Lung (tissue), 11 donors: ENCODE measurements at regions not wholly inside any gene's neighbourhood (a gene's known extent, or its start where the extent isn't known, plus 50 kb on each side); places are given as distances from the start of the nearest gene placed in this dataset.

ENCODE experiments used
- ATAC-seq: fragments of 200-7000 bp; cut with Tn5 transposase; one replicate; pipeline ENCODE4 v1.9.1; 2020; ENCODE audit warnings: moderate number of reproducible peaks; ENCODE audit not compliant: insufficient read depth, low FRiP score
- DNase-seq, 3 donors: peaks; one replicate each; pipeline ENCODE4 v3.0.0-alpha.2; 2013 to 2017
- H3K27ac ChIP-seq, 2 donors: one replicate each; pipeline ENCODE4 v1.5.1; 2013; ENCODE audit warnings: mild to moderate bottlenecking in 2 of 2, moderate library complexity in 2 of 2, control low read depth in 1 of 2, inconsistent platforms in 1 of 2, low read depth in 1 of 2, low read length in 1 of 2
- H3K27me3 ChIP-seq, 3 donors: one replicate each; pipeline ENCODE4 v1.5.1; 2013; ENCODE audit warnings: low read length in 2 of 3; ENCODE audit not compliant: control insufficient read depth in 3 of 3, insufficient read depth in 3 of 3
- H3K36me3 ChIP-seq, 4 donors: one replicate each; pipeline ENCODE4 v1.5.1; 2013; ENCODE audit warnings: low read length in 4 of 4, mild to moderate bottlenecking in 1 of 4, moderate library complexity in 1 of 4; ENCODE audit not compliant: control insufficient read depth in 4 of 4, insufficient read depth in 4 of 4
- H3K4me1 ChIP-seq, 5 donors: one replicate each; pipeline ENCODE4 v1.5.1; 2013; ENCODE audit warnings: low read length in 5 of 5, mild to moderate bottlenecking in 2 of 5, moderate library complexity in 1 of 5; ENCODE audit not compliant: control insufficient read depth in 5 of 5, insufficient read depth in 5 of 5
- H3K4me3 ChIP-seq: one replicate; pipeline ENCODE4 v1.5.1; 2013; ENCODE audit warnings: mild to moderate bottlenecking, control low read depth, moderate library complexity
- H3K9ac ChIP-seq, 2 donors: one replicate each; pipeline ENCODE4 v1.5.1; 2013; ENCODE audit warnings: low read length in 2 of 2, control low read depth in 1 of 2; ENCODE audit not compliant: insufficient read depth in 1 of 2
- H3K9me3 ChIP-seq, 4 donors: one replicate each; pipeline ENCODE4 v1.5.1; 2013; ENCODE audit warnings: low read length in 3 of 4, mild to moderate bottlenecking in 1 of 4, moderate library complexity in 1 of 4; ENCODE audit not compliant: control insufficient read depth in 4 of 4, insufficient read depth in 3 of 4
- WGBS, 2 donors: extraction: QIAGEN DNeasy Blood & Tissue Kit; methylation state at CpG; one replicate each; pipeline ENCODE4 v1.1.7; 2013; 5-methylcytosine and 5-hydroxymethylcytosine counted together
- TF ChIP-seq, protein P1 (sequence below): IDR thresholded peaks from 2 replicates; pipeline ENCODE4 v1.5.1; 2012; ENCODE audit warnings: mild to moderate bottlenecking; ENCODE audit errors: control extremely low read depth, extremely low read depth
- donor health status: control.
- donor health status: control.
- donor health status: Bipolar disorder and iron deficiency.
- donor health status: healthy.
- donor health status: DM: yes; HTN: yes; CAD: no.

DNA sequence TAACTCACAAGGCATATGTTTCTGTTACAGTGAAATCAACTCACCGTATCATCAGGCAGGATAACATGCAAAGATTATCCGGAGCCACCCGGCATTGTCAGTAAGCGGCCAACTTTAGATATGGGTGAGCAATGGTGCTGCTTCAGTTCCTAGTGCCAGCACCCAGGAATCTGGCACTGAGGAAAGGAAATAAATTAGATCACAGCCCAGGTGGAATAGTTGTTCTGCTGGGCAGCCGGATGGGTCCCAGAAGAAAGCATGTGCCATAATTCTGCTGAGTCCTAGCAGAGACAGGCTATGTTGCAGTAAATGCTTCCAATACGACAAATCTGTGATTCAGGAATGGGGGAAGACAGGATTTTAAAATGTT lies 183.6 kb upstream of the SPTLC3 start:
- Histone ChIP-seq H3K27me3 (no peaks in the 10 kb centered on the region), H3K4me1 (peaks cover 0 to 7% (median 3%) of the 10 kb centered on the region in 5 donors), H3K9me3 (no peaks in the 10 kb centered on the region), H3K27ac (no peak overlapping the region), H3K9ac (no peak overlapping the region), H3K36me3 (no peaks in the 10 kb centered on the region), H3K4me3 (no peak overlapping the region)
- WGBS, 2 donors, result 77 to 91% methylated on average over 6 of the region's 6 CpGs
- TF ChIP-seq, protein P1, sequence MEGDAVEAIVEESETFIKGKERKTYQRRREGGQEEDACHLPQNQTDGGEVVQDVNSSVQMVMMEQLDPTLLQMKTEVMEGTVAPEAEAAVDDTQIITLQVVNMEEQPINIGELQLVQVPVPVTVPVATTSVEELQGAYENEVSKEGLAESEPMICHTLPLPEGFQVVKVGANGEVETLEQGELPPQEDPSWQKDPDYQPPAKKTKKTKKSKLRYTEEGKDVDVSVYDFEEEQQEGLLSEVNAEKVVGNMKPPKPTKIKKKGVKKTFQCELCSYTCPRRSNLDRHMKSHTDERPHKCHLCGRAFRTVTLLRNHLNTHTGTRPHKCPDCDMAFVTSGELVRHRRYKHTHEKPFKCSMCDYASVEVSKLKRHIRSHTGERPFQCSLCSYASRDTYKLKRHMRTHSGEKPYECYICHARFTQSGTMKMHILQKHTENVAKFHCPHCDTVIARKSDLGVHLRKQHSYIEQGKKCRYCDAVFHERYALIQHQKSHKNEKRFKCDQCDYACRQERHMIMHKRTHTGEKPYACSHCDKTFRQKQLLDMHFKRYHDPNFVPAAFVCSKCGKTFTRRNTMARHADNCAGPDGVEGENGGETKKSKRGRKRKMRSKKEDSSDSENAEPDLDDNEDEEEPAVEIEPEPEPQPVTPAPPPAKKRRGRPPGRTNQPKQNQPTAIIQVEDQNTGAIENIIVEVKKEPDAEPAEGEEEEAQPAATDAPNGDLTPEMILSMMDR, result no peak
- no peak for DNase-seq
- ATAC-seq, result no peak

DNA sequence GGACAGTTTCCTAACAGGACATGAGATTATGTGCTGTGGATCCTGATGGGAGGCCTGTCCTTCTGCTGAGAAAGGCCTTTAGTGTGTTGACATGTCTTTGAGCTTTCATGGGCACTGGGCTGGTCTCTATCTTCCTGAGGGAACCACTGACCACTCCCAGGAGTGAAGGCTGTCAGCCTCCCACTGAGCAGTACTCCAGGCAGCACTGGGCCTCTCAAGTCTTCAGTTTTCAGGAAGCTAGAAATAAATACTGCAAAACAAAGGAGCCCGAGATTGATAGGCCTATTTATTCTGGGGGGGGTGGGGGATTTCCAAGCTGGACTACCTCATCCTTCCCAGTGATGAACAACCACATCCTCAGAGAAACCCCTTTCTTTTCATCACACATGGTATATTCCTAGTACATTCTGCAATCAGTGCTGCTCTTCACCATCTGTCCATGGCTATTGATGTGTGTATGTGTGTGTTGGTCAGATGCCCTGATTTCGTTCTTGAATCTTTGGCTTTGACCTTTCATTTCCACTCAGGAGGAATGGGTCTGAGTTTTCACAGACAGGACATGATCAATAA lies 180.9 kb upstream of the SPTLC3 start:
- Histone ChIP-seq H3K4me3 (no peak overlapping the region), H3K36me3 (no peaks in the 10 kb centered on the region), H3K9ac (no peak overlapping the region), H3K4me1 (peaks cover 0 to 7% (median 3%) of the 10 kb centered on the region in 5 donors), H3K9me3 (no peaks in the 10 kb centered on the region), H3K27ac (no peak overlapping the region), H3K27me3 (no peaks in the 10 kb centered on the region)
- peak in 2 of 3 donors; percentile 5 to 38 for DNase-seq
- no peak for ATAC-seq
- TF ChIP-seq, protein P1, result no peak
- 36 to 38% methylated on average over 2 of the region's 2 CpGs for WGBS, 2 donors

DNA sequence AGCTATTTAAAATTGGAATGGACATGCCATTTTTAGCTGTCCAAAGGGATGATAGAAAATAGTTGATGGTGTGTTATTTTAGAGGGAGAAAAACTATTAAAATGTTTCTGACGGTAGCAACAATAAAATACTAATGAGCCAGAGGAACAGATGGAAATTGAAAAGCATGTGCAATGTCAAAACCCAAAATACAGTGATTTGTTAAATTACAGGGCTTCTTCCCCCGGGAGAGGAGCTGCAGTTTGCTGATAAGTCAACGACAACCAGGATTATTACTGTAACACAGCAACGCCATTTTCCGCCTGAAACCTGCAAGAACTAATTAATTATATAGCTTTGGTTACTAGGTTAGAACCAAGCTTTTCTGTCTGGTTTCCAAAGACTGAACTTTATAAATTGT lies 179.6 kb upstream of the SPTLC3 start:
- no peak overlapping the region for H3K9ac ChIP-seq
- 75 to 76% methylated on average over 5 of the region's 5 CpGs for WGBS, 2 donors
- H3K4me1 ChIP-seq, result peaks cover 0 to 7% (median 1%) of the 10 kb centered on the region in 5 donors
- no peaks in the 10 kb centered on the region for H3K9me3 ChIP-seq
- ATAC-seq (no peak), DNase-seq (no peak)
- H3K36me3 ChIP-seq, result no peaks in the 10 kb centered on the region
- no peak overlapping the region for H3K4me3 ChIP-seq
- no peak overlapping the region for H3K27ac ChIP-seq
- H3K27me3 ChIP-seq, result no peaks in the 10 kb centered on the region
- TF ChIP-seq, protein P1, result no peak

DNA sequence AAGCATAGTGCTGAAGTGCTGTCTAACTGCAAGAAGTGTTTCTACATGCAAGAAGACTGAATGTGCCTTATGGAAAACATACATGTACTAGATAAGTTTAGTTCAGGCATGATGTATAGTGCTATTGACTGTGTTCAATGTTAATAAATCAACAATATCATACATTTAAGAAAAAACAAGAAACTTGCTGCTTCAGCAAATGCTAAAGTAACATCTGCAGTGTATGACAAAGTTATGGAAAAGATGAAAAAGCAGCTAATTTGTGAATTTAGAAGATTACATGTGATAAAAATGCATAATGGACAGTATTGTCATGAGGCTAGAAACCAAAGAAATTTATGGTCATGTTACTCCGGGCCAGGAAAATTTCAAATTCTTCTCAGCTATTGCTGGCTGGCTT lies 174.9 kb upstream of the SPTLC3 start:
- TF ChIP-seq, protein P1, result no peak
- H3K4me1 ChIP-seq, result no peaks in the 10 kb centered on the region
- 55 to 76% methylated on average over 1 of the region's 1 CpG for WGBS, 2 donors
- no peaks in the 10 kb centered on the region for H3K36me3 ChIP-seq
- H3K9ac ChIP-seq, result no peak overlapping the region
- no peaks in the 10 kb centered on the region for H3K27me3 ChIP-seq
- H3K9me3 ChIP-seq, result peaks cover 0 to 2% (median 0%) of the 10 kb centered on the region in 4 donors
- no peak for DNase-seq
- H3K4me3 ChIP-seq, result no peak overlapping the region
- no peak overlapping the region for H3K27ac ChIP-seq
- ATAC-seq, result no peak
